Fibroblast of lung (primary cell): ENCODE measurements at regions not wholly inside any gene's neighbourhood (a gene's known extent, or its start where the extent isn't known, plus 50 kb on each side); places are given as distances from the start of the nearest gene placed in this dataset.

Experiments
- DNase-seq, 2 donors: peaks; one replicate each; pipeline versions ENCODE4 v3.0.0 to v3.0.0-alpha.2; 2010; ENCODE audit warnings: low read depth in 2 of 2
- H2AFZ ChIP-seq: 2 replicates; pipeline ENCODE4 v1.5.1; 2012; ENCODE audit warnings: low read length, control low read depth, inconsistent platforms
- H3K27ac ChIP-seq: 2 replicates; pipeline ENCODE4 v1.5.1; 2011; ENCODE audit warnings: low read length, control low read depth; ENCODE audit not compliant: insufficient read depth
- H3K27me3 ChIP-seq: 2 replicates; pipeline ENCODE4 v1.5.1; 2011; ENCODE audit warnings: mild to moderate bottlenecking, low read length; ENCODE audit not compliant: control insufficient read depth, insufficient read depth
- H3K36me3 ChIP-seq: 2 replicates; pipeline ENCODE4 v1.5.1; 2011; ENCODE audit warnings: low read length; ENCODE audit not compliant: control insufficient read depth, insufficient read depth
- H3K4me1 ChIP-seq: 2 replicates; pipeline ENCODE4 v1.5.1; 2011; ENCODE audit warnings: low read length; ENCODE audit not compliant: control insufficient read depth, insufficient read depth; ENCODE audit errors: extremely low read depth
- H3K4me2 ChIP-seq: 2 replicates; pipeline ENCODE4 v1.5.1; 2011; ENCODE audit warnings: low read length, control low read depth; ENCODE audit not compliant: insufficient read depth; ENCODE audit errors: extremely low read depth
- H3K4me3 ChIP-seq, 4 experiments: fragments of 200-600 bp in 1 of 4; sonication (generic) in 1 of 4; replicated peaks in 1 of 4; 2 replicates each; pipeline ENCODE4 v1.5.1; 2011 to 2016; ENCODE audit warnings: low read length in 4 of 4, low read depth in 3 of 4, mild to moderate bottlenecking in 3 of 4, control low read depth in 2 of 4, inconsistent platforms in 1 of 4, mixed read lengths in 1 of 4; ENCODE audit not compliant: insufficient read depth in 1 of 4; ENCODE audit errors: control extremely low read depth in 1 of 4
- H3K79me2 ChIP-seq: 2 replicates; pipeline ENCODE4 v1.5.1; 2012; ENCODE audit warnings: mild to moderate bottlenecking, low read length, inconsistent platforms; ENCODE audit not compliant: control insufficient read depth, insufficient read depth
- H3K9ac ChIP-seq: 2 replicates; pipeline ENCODE4 v1.5.1; 2011; ENCODE audit warnings: mild to moderate bottlenecking, low read length, control low read depth; ENCODE audit not compliant: insufficient read depth
- H3K9me3 ChIP-seq: 2 replicates; pipeline ENCODE4 v1.5.1; 2012; ENCODE audit warnings: low read depth, low read length; ENCODE audit not compliant: control insufficient read depth, insufficient read depth
- H4K20me1 ChIP-seq: 2 replicates; pipeline ENCODE4 v1.5.1; 2011; ENCODE audit warnings: low read length; ENCODE audit not compliant: control insufficient read depth, insufficient read depth; ENCODE audit errors: extremely low read depth
- EZH2 ChIP-seq: IDR thresholded peaks from 2 replicates; pipeline ENCODE4 v1.5.1; 2012; ENCODE audit warnings: low read length, control low read depth, mild to moderate bottlenecking; ENCODE audit errors: missing control alignments
- TF ChIP-seq, protein P1 (sequence below), 2 donors: IDR thresholded peaks in 1 of 2; conservative IDR thresholded peaks in 1 of 2; 1 replicate in 1 of 2; 2 replicates in 1 of 2; pipeline ENCODE4 v1.5.1; 2011 to 2012; ENCODE audit warnings: low read length in 2 of 2, control low read depth in 1 of 2, inconsistent platforms in 1 of 2, low read depth in 1 of 2, mild to moderate bottlenecking in 1 of 2

DNA sequence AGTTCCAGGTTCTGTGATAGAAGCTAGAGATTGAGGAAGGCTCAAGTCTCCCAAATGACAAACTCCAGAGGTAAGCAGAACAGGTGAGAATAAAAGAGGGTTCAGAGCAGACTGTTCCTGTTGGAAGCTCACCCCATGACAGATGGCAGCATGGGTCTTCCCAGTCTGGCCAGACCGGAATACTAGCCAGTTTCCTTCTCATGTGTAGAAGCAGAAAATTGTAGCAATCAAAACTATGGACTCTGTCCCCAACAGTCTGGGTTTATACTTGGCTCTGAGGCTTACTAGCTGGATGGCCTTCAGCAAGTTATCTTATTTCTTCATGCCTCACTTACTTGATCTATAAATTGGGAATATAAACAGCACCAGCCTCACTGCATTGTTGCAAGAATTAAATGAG is 494.8 kb downstream of the MN1 start:
- Histone ChIP-seq H3K4me3 (no peak overlapping the region), H3K27me3 (no peaks in the 10 kb centered on the region), H2AFZ (no peak overlapping the region), H3K9ac (no peak overlapping the region), H3K4me1 (no peaks in the 10 kb centered on the region), H3K79me2 (no peaks in the 10 kb centered on the region), H3K27ac (no peak overlapping the region), H4K20me1 (no peaks in the 10 kb centered on the region), H3K36me3 (no peaks in the 10 kb centered on the region), H3K4me2 (no peak overlapping the region), H3K9me3 (no peaks in the 10 kb centered on the region)
- TF ChIP-seq, protein P1, sequence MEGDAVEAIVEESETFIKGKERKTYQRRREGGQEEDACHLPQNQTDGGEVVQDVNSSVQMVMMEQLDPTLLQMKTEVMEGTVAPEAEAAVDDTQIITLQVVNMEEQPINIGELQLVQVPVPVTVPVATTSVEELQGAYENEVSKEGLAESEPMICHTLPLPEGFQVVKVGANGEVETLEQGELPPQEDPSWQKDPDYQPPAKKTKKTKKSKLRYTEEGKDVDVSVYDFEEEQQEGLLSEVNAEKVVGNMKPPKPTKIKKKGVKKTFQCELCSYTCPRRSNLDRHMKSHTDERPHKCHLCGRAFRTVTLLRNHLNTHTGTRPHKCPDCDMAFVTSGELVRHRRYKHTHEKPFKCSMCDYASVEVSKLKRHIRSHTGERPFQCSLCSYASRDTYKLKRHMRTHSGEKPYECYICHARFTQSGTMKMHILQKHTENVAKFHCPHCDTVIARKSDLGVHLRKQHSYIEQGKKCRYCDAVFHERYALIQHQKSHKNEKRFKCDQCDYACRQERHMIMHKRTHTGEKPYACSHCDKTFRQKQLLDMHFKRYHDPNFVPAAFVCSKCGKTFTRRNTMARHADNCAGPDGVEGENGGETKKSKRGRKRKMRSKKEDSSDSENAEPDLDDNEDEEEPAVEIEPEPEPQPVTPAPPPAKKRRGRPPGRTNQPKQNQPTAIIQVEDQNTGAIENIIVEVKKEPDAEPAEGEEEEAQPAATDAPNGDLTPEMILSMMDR (conservative IDR thresholded peaks at IDR 0.05 in 1 of 2, IDR thresholded peaks at IDR 0.05 in 1 of 2; ENCODE audit: low read depth in 1 of 2, low read length in 2 of 2): no peak
- no peak for TF ChIP-seq EZH2
- DNase-seq: no peak

DNA sequence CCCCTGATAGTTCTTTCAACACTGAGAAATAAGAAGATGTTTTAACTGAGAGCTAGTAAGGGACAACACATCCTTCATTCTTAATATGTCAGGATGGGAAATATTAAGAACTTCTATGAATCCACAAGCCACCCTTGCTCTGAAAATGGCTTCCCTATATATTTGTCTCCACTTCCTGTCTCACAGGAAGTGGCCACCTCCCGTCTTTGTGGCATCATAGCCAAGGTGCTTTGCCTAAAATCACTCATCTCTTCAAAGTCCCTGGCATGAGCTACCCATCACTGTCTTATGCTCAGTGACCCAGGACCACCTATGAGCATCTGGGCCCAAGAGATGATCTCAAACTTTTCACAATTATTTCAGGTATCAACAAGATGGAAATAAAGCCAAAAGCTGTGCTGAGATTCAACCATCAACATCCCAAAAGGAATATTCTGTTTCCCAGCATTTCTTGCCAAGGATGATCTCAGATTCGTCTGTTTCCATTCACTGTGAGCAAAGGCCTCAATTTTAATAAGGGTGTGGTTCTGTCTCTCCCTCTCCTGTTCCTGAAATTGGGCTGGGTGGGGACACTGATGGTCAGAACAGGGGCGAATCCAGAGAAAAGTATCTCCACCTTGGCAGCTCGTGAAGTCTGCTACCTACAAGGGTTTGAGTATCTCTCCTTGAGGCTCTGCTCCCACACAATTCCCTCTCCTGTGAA is 493.9 kb downstream of the MN1 start:
- Histone ChIP-seq H3K27me3 (no peaks in the 10 kb centered on the region), H3K4me3 (no peak overlapping the region), H3K79me2 (no peaks in the 10 kb centered on the region), H3K9me3 (no peaks in the 10 kb centered on the region), H3K36me3 (no peaks in the 10 kb centered on the region), H4K20me1 (no peaks in the 10 kb centered on the region), H3K27ac (no peak overlapping the region), H3K4me1 (no peaks in the 10 kb centered on the region), H3K9ac (no peak overlapping the region), H3K4me2 (no peak overlapping the region), H2AFZ (no peak overlapping the region)
- DNase-seq: no peak
- no peak for TF ChIP-seq EZH2
- TF ChIP-seq, protein P1 (conservative IDR thresholded peaks at IDR 0.05 in 1 of 2, IDR thresholded peaks at IDR 0.05 in 1 of 2; ENCODE audit: low read depth in 1 of 2, low read length in 2 of 2): no peak

DNA sequence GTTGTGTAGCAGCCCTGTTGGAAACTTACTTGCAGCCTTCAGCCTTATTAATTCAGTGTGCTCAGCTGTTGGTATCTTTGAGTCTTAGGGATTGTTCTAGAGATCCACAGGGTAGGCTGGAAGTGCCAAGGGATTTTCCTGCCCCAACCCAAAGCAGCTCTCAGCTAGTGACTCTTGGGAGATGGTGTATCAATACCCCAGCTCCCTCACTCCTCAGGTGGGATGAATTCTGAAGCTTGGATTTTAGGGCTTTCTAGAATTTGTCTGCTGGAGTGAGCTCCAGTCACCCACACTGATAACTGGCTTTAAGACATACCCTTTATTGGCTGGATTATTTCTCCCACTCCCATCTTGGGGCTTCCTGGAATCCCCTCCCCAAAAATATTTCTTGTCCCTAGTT is 493.0 kb downstream of the MN1 start:
- no peak overlapping the region for H3K9ac ChIP-seq
- H3K4me3 ChIP-seq: no peak overlapping the region
- no peak overlapping the region for H3K27ac ChIP-seq
- no peaks in the 10 kb centered on the region for H4K20me1 ChIP-seq
- no peaks in the 10 kb centered on the region for H3K36me3 ChIP-seq
- TF ChIP-seq, protein P1 (conservative IDR thresholded peaks at IDR 0.05 in 1 of 2, IDR thresholded peaks at IDR 0.05 in 1 of 2; ENCODE audit: low read depth in 1 of 2, low read length in 2 of 2): no peak
- TF ChIP-seq EZH2: no peak
- no peaks in the 10 kb centered on the region for H3K79me2 ChIP-seq
- no peak for DNase-seq
- no peak overlapping the region for H3K4me2 ChIP-seq
- H2AFZ ChIP-seq: no peak overlapping the region
- no peaks in the 10 kb centered on the region for H3K9me3 ChIP-seq
- H3K4me1 ChIP-seq: no peaks in the 10 kb centered on the region
- H3K27me3 ChIP-seq: no peaks in the 10 kb centered on the region
